Liver (tissue), 7 donors: ENCODE measurements at regions not wholly inside any gene's neighbourhood (a gene's known extent, or its start where the extent isn't known, plus 50 kb on each side); places are given as distances from the start of the nearest gene placed in this dataset.

ENCODE experiments used
- DNase-seq: peaks from one replicate; pipeline ENCODE4 v3.0.0-alpha.2; 2017; ENCODE audit warnings: low spot score
- H3K27ac ChIP-seq, 2 donors: one replicate each; pipeline ENCODE4 v1.7.0; 2013; ENCODE audit warnings: inconsistent platforms in 2 of 2, low read length in 2 of 2, control low read depth in 1 of 2, low read depth in 1 of 2, mild to moderate bottlenecking in 1 of 2
- H3K27me3 ChIP-seq, 4 donors: one replicate each; pipeline versions ENCODE4 v1.6.1 to v1.7.0; 2013; ENCODE audit warnings: low read length in 3 of 4, inconsistent platforms in 1 of 4, mild to moderate bottlenecking in 1 of 4, moderate library complexity in 1 of 4; ENCODE audit not compliant: control insufficient read depth in 4 of 4, insufficient read depth in 4 of 4
- H3K36me3 ChIP-seq, 4 donors: one replicate each; pipeline versions ENCODE4 v1.6.1 to v1.7.0; 2013; ENCODE audit warnings: low read length in 3 of 4, mild to moderate bottlenecking in 3 of 4, low read depth in 1 of 4, moderate library complexity in 1 of 4; ENCODE audit not compliant: control insufficient read depth in 4 of 4, insufficient read depth in 3 of 4
- H3K4me1 ChIP-seq, 4 donors: one replicate each; pipeline versions ENCODE4 v1.6.1 to v1.7.0; 2013; ENCODE audit warnings: low read length in 3 of 4, mild to moderate bottlenecking in 3 of 4, moderate library complexity in 1 of 4; ENCODE audit not compliant: control insufficient read depth in 4 of 4, insufficient read depth in 4 of 4
- H3K4me3 ChIP-seq, 3 donors: one replicate each; pipeline versions ENCODE4 v1.6.1 to v1.7.0; 2013; ENCODE audit warnings: low read length in 3 of 3, control low read depth in 1 of 3, low read depth in 1 of 3, mild to moderate bottlenecking in 1 of 3
- H3K9ac ChIP-seq, 2 donors: one replicate each; pipeline ENCODE4 v1.7.0; 2013; ENCODE audit warnings: low read length in 2 of 2, mild to moderate bottlenecking in 2 of 2, moderate library complexity in 2 of 2, control low read depth in 1 of 2, low read depth in 1 of 2
- H3K9me3 ChIP-seq, 4 donors: one replicate each; pipeline versions ENCODE4 v1.6.1 to v1.7.0; 2013; ENCODE audit warnings: low read length in 3 of 4; ENCODE audit not compliant: control insufficient read depth in 4 of 4
- CTCF ChIP-seq: fragments of 150-350 bp; IDR thresholded peaks from 2 replicates; pipeline ENCODE4 v1.5.1; 2017; ENCODE audit warnings: improper control_type of control experiment, low read depth, low read length; ENCODE audit not compliant: missing input control
- EGR1 ChIP-seq, 2 donors: IDR thresholded peaks; 2 replicates each; pipeline ENCODE4 v1.6.1; 2016 to 2018; ENCODE audit warnings: antibody characterized with exemption in 2 of 2, low read depth in 2 of 2
- FOXA1 ChIP-seq: IDR thresholded peaks from 2 replicates; pipeline ENCODE4 v1.6.1; 2016; ENCODE audit warnings: antibody characterized with exemption
- FOXA2 ChIP-seq: IDR thresholded peaks from 2 replicates; pipeline ENCODE4 v1.6.1; 2016; ENCODE audit warnings: antibody characterized with exemption
- GABPA ChIP-seq, 2 donors: IDR thresholded peaks in 1 of 2; conservative IDR thresholded peaks in 1 of 2; 2 replicates each; pipeline ENCODE4 v1.6.1; 2016; ENCODE audit warnings: antibody characterized with exemption in 2 of 2, mild to moderate bottlenecking in 1 of 2, moderate library complexity in 1 of 2
- HNF4A ChIP-seq, 2 donors: conservative IDR thresholded peaks; 2 replicates each; pipeline ENCODE4 v1.6.1; 2016; ENCODE audit warnings: antibody characterized with exemption in 2 of 2, mild to moderate bottlenecking in 2 of 2
- HNF4G ChIP-seq: IDR thresholded peaks from 2 replicates; pipeline ENCODE4 v1.6.1; 2016; ENCODE audit warnings: antibody characterized with exemption
- JUND ChIP-seq, 2 donors: IDR thresholded peaks; 2 replicates each; pipeline ENCODE4 v1.6.1; 2016; ENCODE audit warnings: antibody characterized with exemption in 2 of 2
- MAX ChIP-seq: IDR thresholded peaks from 2 replicates; pipeline ENCODE4 v1.6.1; 2016; ENCODE audit warnings: antibody characterized with exemption
- NR2F2 ChIP-seq: IDR thresholded peaks from 2 replicates; pipeline ENCODE4 v1.6.1; 2016; ENCODE audit warnings: antibody characterized with exemption
- RAD21 ChIP-seq, 2 donors: IDR thresholded peaks; 2 replicates each; pipeline ENCODE4 v1.6.1; 2016; ENCODE audit warnings: antibody characterized with exemption in 2 of 2, mild to moderate bottlenecking in 2 of 2
- REST ChIP-seq: IDR thresholded peaks from 2 replicates; pipeline ENCODE4 v1.6.1; 2016; ENCODE audit warnings: antibody characterized with exemption, mild to moderate bottlenecking
- RXRA ChIP-seq, 2 donors: IDR thresholded peaks; 2 replicates each; pipeline ENCODE4 v1.6.1; 2017 to 2018; ENCODE audit warnings: antibody characterized with exemption in 2 of 2, mild to moderate bottlenecking in 1 of 2
- SP1 ChIP-seq: IDR thresholded peaks from 2 replicates; pipeline ENCODE4 v1.6.1; 2018; ENCODE audit warnings: antibody characterized with exemption, mild to moderate bottlenecking
- TAF1 ChIP-seq: conservative IDR thresholded peaks from 2 replicates; pipeline ENCODE4 v1.6.1; 2016; ENCODE audit warnings: antibody characterized with exemption, mild to moderate bottlenecking
- YY1 ChIP-seq: IDR thresholded peaks from 2 replicates; pipeline ENCODE4 v1.6.1; 2016; ENCODE audit warnings: antibody characterized with exemption, mild to moderate bottlenecking
- TF ChIP-seq, protein P1 (sequence below): IDR thresholded peaks from 2 replicates; pipeline ENCODE4 v1.6.1; 2016; ENCODE audit warnings: antibody characterized with exemption
- TF ChIP-seq, protein P2 (sequence below): IDR thresholded peaks from 2 replicates; pipeline ENCODE4 v1.6.1; 2016; ENCODE audit warnings: antibody characterized with exemption
- donor health status: healthy.
- donor health status: healthy.
- donor health status: healthy.
- donor health status: healthy.

GRCh38 chr4:19735012-19735411, 516.7 kb upstream of the SLIT2 start:
- DNase-seq, result no peak
- no peaks in the 10 kb centered on the region for H3K27me3 ChIP-seq
- no peak overlapping the region for H3K9ac ChIP-seq
- no peaks in the 10 kb centered on the region for H3K4me1 ChIP-seq
- TF ChIP-seq CTCF (no peak), GABPA (IDR thresholded peaks at IDR 0.05 in 1 of 2, conservative IDR thresholded peaks at IDR 0.05 in 1 of 2) (no peak), SP1 (no peak), MAX (no peak), HNF4A (conservative IDR thresholded peaks at IDR 0.05) (no peak), YY1 (no peak), TAF1 (no peak), RXRA (IDR thresholded peaks at IDR 0.05) (no peak), FOXA2 (no peak), JUND (IDR thresholded peaks at IDR 0.05) (no peak), EGR1 (IDR thresholded peaks at IDR 0.05; ENCODE audit: low read depth in 2 of 2) (no peak), NR2F2 (no peak), FOXA1 (no peak), RAD21 (IDR thresholded peaks at IDR 0.05) (no peak), HNF4G (no peak), REST (no peak)
- TF ChIP-seq, protein P1, sequence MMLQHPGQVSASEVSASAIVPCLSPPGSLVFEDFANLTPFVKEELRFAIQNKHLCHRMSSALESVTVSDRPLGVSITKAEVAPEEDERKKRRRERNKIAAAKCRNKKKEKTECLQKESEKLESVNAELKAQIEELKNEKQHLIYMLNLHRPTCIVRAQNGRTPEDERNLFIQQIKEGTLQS, result no peak
- TF ChIP-seq, protein P2, sequence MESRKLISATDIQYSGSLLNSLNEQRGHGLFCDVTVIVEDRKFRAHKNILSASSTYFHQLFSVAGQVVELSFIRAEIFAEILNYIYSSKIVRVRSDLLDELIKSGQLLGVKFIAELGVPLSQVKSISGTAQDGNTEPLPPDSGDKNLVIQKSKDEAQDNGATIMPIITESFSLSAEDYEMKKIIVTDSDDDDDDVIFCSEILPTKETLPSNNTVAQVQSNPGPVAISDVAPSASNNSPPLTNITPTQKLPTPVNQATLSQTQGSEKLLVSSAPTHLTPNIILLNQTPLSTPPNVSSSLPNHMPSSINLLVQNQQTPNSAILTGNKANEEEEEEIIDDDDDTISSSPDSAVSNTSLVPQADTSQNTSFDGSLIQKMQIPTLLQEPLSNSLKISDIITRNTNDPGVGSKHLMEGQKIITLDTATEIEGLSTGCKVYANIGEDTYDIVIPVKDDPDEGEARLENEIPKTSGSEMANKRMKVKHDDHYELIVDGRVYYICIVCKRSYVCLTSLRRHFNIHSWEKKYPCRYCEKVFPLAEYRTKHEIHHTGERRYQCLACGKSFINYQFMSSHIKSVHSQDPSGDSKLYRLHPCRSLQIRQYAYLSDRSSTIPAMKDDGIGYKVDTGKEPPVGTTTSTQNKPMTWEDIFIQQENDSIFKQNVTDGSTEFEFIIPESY, result no peak
- H3K9me3 ChIP-seq, result peaks cover 0 to 5% (median 0%) of the 10 kb centered on the region in 4 donors
- H3K4me3 ChIP-seq, result no peak overlapping the region
- no peak overlapping the region for H3K27ac ChIP-seq
- H3K36me3 ChIP-seq, result no peaks in the 10 kb centered on the region
